ENCODE measurements at regions not wholly inside any gene's neighbourhood (a gene's known extent, or its start where the extent isn't known, plus 50 kb on each side); places are given as distances from the start of the nearest gene placed in this dataset.

GRCh38 chr5:20300110-20300509 lies 312.1 kb upstream of the CDH18 start:
- CTCF ChIA-PET = no interaction called here
- intact Hi-C loops (cut with micrococcal nuclease; ENCODE audit: unreplicated experiment) (no loop called here), in situ Hi-C loops (cut with HindIII; ENCODE audit: low pct_unique_long_range_greater_than_20kb, low sequenced_read_pairs) (no loop called here)
- Histone ChIP-seq H3K27me3 (ENCODE audit: control insufficient read depth, insufficient read depth, low read length) (no peaks in the 10 kb centered on the region), H3K4me1 (ENCODE audit: control insufficient read depth, insufficient read depth, low read length) (no peaks in the 10 kb centered on the region), H3K36me3 (ENCODE audit: control insufficient read depth, insufficient read depth, low read length) (no peaks in the 10 kb centered on the region), H3K9me3 (ENCODE audit: control insufficient read depth, insufficient read depth, low read depth, low read length) (no peaks in the 10 kb centered on the region), H3K4me3 (ENCODE audit: low read depth in 2 of 2, low read length in 2 of 2) (no peak overlapping the region), H3K27ac (ENCODE audit: low read length) (no peak overlapping the region)
- POLR2A ChIA-PET = no interaction called here
- TF ChIP-seq CTCF (IDR thresholded peaks at IDR 0.05) (no peak), REST (IDR thresholded peaks at IDR 0.05; ENCODE audit: insufficient read depth in 1 of 2, low read depth in 2 of 2, low read length in 1 of 2) (no peak), SIN3A (IDR thresholded peaks at IDR 0.05; ENCODE audit: borderline replicate concordance, insufficient read depth, low read depth, low read length) (no peak), POLR2AphosphoS5 (IDR thresholded peaks at IDR 0.05; ENCODE audit: low read depth, low read length) (no peak), TCF7L2 (IDR thresholded peaks at IDR 0.05; ENCODE audit: low read depth, low read length) (no peak)
- ATAC-seq (no peak), DNase-seq (ENCODE audit: low read depth, low spot score) (no peak)
- no TSS peak for BruUV-seq (replicated peaks)

GRCh38 chr5:20294696-20295095 lies 306.7 kb upstream of the CDH18 start:
- no TSS peak for BruUV-seq (replicated peaks)
- no peaks in the 10 kb centered on the region for H3K36me3 ChIP-seq (ENCODE audit: control insufficient read depth, insufficient read depth, low read length)
- no peaks in the 10 kb centered on the region for H3K9me3 ChIP-seq (ENCODE audit: control insufficient read depth, insufficient read depth, low read depth, low read length)
- in situ Hi-C loops (cut with HindIII; ENCODE audit: low pct_unique_long_range_greater_than_20kb, low sequenced_read_pairs) = no loop called here
- intact Hi-C loops (cut with micrococcal nuclease; ENCODE audit: unreplicated experiment) = no loop called here
- ATAC-seq (no peak), DNase-seq (ENCODE audit: low read depth, low spot score) (no peak)
- H3K4me1 ChIP-seq (ENCODE audit: control insufficient read depth, insufficient read depth, low read length) = no peaks in the 10 kb centered on the region
- H3K27me3 ChIP-seq (ENCODE audit: control insufficient read depth, insufficient read depth, low read length) = no peaks in the 10 kb centered on the region
- TF ChIP-seq TCF7L2 (IDR thresholded peaks at IDR 0.05; ENCODE audit: low read depth, low read length) (no peak), POLR2AphosphoS5 (IDR thresholded peaks at IDR 0.05; ENCODE audit: low read depth, low read length) (no peak), CTCF (IDR thresholded peaks at IDR 0.05) (no peak), SIN3A (IDR thresholded peaks at IDR 0.05; ENCODE audit: borderline replicate concordance, insufficient read depth, low read depth, low read length) (no peak), REST (IDR thresholded peaks at IDR 0.05; ENCODE audit: insufficient read depth in 1 of 2, low read depth in 2 of 2, low read length in 1 of 2) (no peak)
- ChIA-PET POLR2A (no interaction called here), CTCF (no interaction called here)
- H3K27ac ChIP-seq (ENCODE audit: low read length) = no peak overlapping the region
- H3K4me3 ChIP-seq (ENCODE audit: low read depth in 2 of 2, low read length in 2 of 2) = no peak overlapping the region
